Right atrium auricular region (tissue), 2 donors: ENCODE measurements at regions not wholly inside any gene's neighbourhood (a gene's known extent, or its start where the extent isn't known, plus 50 kb on each side); places are given as distances from the start of the nearest gene placed in this dataset.

Experiments used
- DNase-seq: peaks from one replicate; pipeline ENCODE4 v3.0.0-alpha.2; 2019; ENCODE audit warnings: low spot score
- H3K27ac ChIP-seq, 2 donors: fragments of 200-600 bp; sonication (generic); 1 replicate in 1 of 2; 2 replicates in 1 of 2; pipeline ENCODE4 v1.5.1; 2016 to 2019
- H3K27me3 ChIP-seq, 2 donors: fragments of 200-600 bp; sonication (generic); one replicate each; pipeline versions ENCODE4 v1.5.1 to v1.6.0; 2017 to 2019
- H3K36me3 ChIP-seq: fragments of 200-600 bp; sonication (generic); one replicate; pipeline ENCODE4 v1.5.1; 2016
- H3K4me1 ChIP-seq, 2 donors: fragments of 200-600 bp; sonication (generic); one replicate each; pipeline versions ENCODE4 v1.5.1 to v1.6.0; 2017 to 2019
- H3K4me3 ChIP-seq, 2 donors: fragments of 200-600 bp; sonication (generic); 1 replicate in 1 of 2; 2 replicates in 1 of 2; pipeline ENCODE4 v1.5.1; 2017 to 2019; ENCODE audit warnings: mild to moderate bottlenecking in 1 of 2, moderate library complexity in 1 of 2
- H3K9me3 ChIP-seq, 2 donors: fragments of 200-600 bp; sonication (generic); one replicate each; pipeline ENCODE4 v1.5.1; 2019
- CTCF ChIP-seq, 2 donors: fragments of 200-600 bp; sonication (generic); IDR thresholded peaks; one replicate each; pipeline ENCODE4 v1.5.1; 2019; ENCODE audit warnings: antibody characterized with exemption in 2 of 2

- no peak for DNase-seq
- TF ChIP-seq CTCF (IDR thresholded peaks at IDR 0.05): no peak
- H3K9me3 ChIP-seq: no peaks in the 10 kb centered on the region
- H3K27ac ChIP-seq: no peak overlapping the region
- no peaks in the 10 kb centered on the region for H3K4me1 ChIP-seq
- H3K36me3 ChIP-seq: no peaks in the 10 kb centered on the region
- no peak overlapping the region for H3K4me3 ChIP-seq
- no peaks in the 10 kb centered on the region for H3K27me3 ChIP-seq
Measured at GRCh38 chr10:2660276-2660675, 407.1 kb upstream of the PFKP start.

GRCh38 chr10:2659660-2660209, 407.6 kb upstream of the PFKP start:
- H3K9me3 ChIP-seq: no peaks in the 10 kb centered on the region
- DNase-seq: no peak
- H3K4me3 ChIP-seq: no peak overlapping the region
- no peaks in the 10 kb centered on the region for H3K4me1 ChIP-seq
- no peaks in the 10 kb centered on the region for H3K36me3 ChIP-seq
- H3K27me3 ChIP-seq: no peaks in the 10 kb centered on the region
- H3K27ac ChIP-seq: no peak overlapping the region
- no peak for TF ChIP-seq CTCF (IDR thresholded peaks at IDR 0.05)

DNA sequence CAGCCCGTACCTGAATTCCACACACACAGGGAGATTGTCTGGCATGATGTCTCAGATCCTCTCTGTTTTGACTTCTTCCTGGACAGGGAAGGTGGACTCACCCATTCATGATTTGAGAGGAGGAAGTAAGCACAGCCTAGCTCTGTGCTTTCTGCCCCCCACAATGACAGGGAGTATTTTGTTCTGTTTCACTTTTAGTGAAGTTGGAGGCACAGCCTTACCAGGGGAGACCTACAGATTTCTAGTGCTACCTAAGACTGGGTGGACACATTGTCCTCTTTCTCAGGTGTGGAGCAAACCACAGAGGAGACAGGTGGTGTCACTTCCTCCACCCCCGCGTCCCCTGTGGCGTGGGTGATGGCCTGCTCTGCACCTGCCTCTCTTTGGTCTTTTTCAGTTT, 408.6 kb upstream of the PFKP start:
- no peak for DNase-seq
- no peaks in the 10 kb centered on the region for H3K36me3 ChIP-seq
- no peaks in the 10 kb centered on the region for H3K4me1 ChIP-seq
- H3K4me3 ChIP-seq: no peak overlapping the region
- no peak overlapping the region for H3K27ac ChIP-seq
- no peak for TF ChIP-seq CTCF (IDR thresholded peaks at IDR 0.05)
- no peaks in the 10 kb centered on the region for H3K27me3 ChIP-seq
- H3K9me3 ChIP-seq: no peaks in the 10 kb centered on the region

- no peaks in the 10 kb centered on the region for H3K4me1 ChIP-seq
- H3K9me3 ChIP-seq: no peaks in the 10 kb centered on the region
- no peaks in the 10 kb centered on the region for H3K36me3 ChIP-seq
- no peak overlapping the region for H3K4me3 ChIP-seq
- no peaks in the 10 kb centered on the region for H3K27me3 ChIP-seq
- no peak for DNase-seq
- TF ChIP-seq CTCF (IDR thresholded peaks at IDR 0.05): no peak
- H3K27ac ChIP-seq: no peak overlapping the region
Measured at GRCh38 chr10:2650328-2650727, 417.0 kb upstream of the PFKP start.

DNA sequence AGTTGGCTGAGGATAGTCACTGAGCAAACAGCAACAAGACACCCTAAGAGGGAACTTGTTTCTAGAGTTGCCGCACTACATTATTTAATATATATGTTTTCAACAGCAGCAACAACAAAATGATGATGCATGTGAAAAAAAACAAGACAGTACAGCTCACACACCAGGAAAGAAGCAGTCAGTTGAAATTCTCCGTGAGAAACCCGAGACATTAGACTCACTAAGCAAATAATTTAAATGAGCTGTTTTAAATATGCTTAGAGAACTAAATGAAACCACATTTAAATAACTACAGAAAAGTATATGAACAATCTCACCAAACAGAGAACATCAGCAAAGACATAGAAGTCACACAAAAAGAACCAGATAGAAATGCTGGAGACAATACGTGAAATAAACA, 426.3 kb upstream of the PFKP start:
- H3K9me3 ChIP-seq: no peaks in the 10 kb centered on the region
- H3K4me3 ChIP-seq: no peak overlapping the region
- no peak for TF ChIP-seq CTCF (IDR thresholded peaks at IDR 0.05)
- H3K27me3 ChIP-seq: no peaks in the 10 kb centered on the region
- H3K27ac ChIP-seq: no peak overlapping the region
- no peaks in the 10 kb centered on the region for H3K36me3 ChIP-seq
- H3K4me1 ChIP-seq: no peaks in the 10 kb centered on the region
- no peak for DNase-seq

DNA sequence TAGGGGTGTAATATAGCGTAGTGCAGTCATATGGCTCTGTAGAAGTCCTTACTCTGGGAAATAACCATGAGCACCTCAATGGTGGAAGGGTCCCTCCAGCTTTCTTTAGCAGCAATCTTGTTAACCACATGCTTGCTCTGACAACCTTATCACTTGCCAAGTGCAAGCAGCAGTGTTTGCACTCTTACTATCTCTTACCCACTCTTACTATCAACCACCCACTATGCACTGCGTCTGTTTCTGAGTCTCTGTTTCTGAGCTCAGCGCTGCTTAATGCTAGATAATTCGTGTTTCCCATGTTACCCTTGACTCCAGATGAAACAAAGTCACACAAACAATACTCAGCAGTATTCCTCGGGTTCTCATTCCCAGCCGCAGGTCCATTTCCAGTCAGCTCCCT, 433.7 kb upstream of the PFKP start:
- no peak for TF ChIP-seq CTCF (IDR thresholded peaks at IDR 0.05)
- DNase-seq: no peak
- Histone ChIP-seq H3K27me3 (no peaks in the 10 kb centered on the region), H3K4me3 (no peak overlapping the region), H3K27ac (no peak overlapping the region), H3K4me1 (no peaks in the 10 kb centered on the region), H3K9me3 (no peaks in the 10 kb centered on the region), H3K36me3 (no peaks in the 10 kb centered on the region)
